Brain microvascular endothelial cell (primary cell): ENCODE measurements at regions not wholly inside any gene's neighbourhood (a gene's known extent, or its start where the extent isn't known, plus 50 kb on each side); places are given as distances from the start of the nearest gene placed in this dataset.

Experiments
- DNase-seq: peaks from one replicate; pipeline ENCODE4 v3.0.0-alpha.2; 2020
- H3K27ac ChIP-seq: fragments of 250-450 bp; sonication (Bioruptor Pico); 2 replicates; pipeline ENCODE4 v1.5.1; 2020; ENCODE audit warnings: mild to moderate bottlenecking, moderate library complexity
- H3K27me3 ChIP-seq: fragments of 250-450 bp; sonication (Bioruptor Pico); replicated peaks from 2 replicates; pipeline ENCODE4 v1.5.1; 2020; ENCODE audit warnings: mild to moderate bottlenecking
- H3K36me3 ChIP-seq: fragments of 250-450 bp; sonication (Bioruptor Pico); replicated peaks from 2 replicates; pipeline ENCODE4 v1.5.1; 2020; ENCODE audit warnings: mild to moderate bottlenecking
- H3K4me3 ChIP-seq: 2 replicates; pipeline ENCODE4 v1.5.1; 2011; ENCODE audit warnings: low read depth, mild to moderate bottlenecking, control low read depth, low read length, moderate library complexity
- in situ Hi-C: cut with HindIII; loops from 2 replicates; pipeline ENCODE4 v1.10.0; 2017; ENCODE audit warnings: low sequenced_read_pairs, low pct_ligation_motif_present
- TF ChIP-seq, protein P1 (sequence below): IDR thresholded peaks from 2 replicates; pipeline ENCODE4 v1.5.1; 2011; ENCODE audit warnings: low read depth, mild to moderate bottlenecking, moderate library complexity, low read length, control low read depth, inconsistent platforms; ENCODE audit errors: missing control alignments

DNA sequence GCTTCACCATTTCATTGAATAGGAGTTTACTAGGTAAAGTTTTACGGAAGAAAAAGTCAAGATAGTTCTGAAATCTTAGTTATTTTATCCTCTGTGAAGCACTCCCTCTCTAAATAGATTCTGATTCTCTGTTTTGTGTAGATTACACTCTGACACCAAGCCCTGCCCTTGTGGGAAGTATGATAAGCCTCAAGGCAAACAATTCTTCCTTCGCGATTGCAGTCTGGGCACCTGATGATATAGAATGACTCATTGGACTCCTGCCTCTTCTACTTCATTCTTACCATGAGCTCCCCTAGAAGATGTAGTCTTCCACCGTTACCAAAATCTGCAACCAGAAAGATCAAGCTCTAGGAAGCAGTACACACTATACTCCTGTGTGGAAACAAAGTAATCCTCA lies 626.9 kb upstream of the PTGER4 start:
- Histone ChIP-seq H3K4me3 (no peak overlapping the region), H3K27ac (no peak overlapping the region), H3K36me3 (no peaks in the 10 kb centered on the region), H3K27me3 (no peaks in the 10 kb centered on the region)
- DNase-seq, result peak; percentile 16
- in situ Hi-C loops, result no loop called here
- TF ChIP-seq, protein P1, sequence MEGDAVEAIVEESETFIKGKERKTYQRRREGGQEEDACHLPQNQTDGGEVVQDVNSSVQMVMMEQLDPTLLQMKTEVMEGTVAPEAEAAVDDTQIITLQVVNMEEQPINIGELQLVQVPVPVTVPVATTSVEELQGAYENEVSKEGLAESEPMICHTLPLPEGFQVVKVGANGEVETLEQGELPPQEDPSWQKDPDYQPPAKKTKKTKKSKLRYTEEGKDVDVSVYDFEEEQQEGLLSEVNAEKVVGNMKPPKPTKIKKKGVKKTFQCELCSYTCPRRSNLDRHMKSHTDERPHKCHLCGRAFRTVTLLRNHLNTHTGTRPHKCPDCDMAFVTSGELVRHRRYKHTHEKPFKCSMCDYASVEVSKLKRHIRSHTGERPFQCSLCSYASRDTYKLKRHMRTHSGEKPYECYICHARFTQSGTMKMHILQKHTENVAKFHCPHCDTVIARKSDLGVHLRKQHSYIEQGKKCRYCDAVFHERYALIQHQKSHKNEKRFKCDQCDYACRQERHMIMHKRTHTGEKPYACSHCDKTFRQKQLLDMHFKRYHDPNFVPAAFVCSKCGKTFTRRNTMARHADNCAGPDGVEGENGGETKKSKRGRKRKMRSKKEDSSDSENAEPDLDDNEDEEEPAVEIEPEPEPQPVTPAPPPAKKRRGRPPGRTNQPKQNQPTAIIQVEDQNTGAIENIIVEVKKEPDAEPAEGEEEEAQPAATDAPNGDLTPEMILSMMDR, result no peak

DNA sequence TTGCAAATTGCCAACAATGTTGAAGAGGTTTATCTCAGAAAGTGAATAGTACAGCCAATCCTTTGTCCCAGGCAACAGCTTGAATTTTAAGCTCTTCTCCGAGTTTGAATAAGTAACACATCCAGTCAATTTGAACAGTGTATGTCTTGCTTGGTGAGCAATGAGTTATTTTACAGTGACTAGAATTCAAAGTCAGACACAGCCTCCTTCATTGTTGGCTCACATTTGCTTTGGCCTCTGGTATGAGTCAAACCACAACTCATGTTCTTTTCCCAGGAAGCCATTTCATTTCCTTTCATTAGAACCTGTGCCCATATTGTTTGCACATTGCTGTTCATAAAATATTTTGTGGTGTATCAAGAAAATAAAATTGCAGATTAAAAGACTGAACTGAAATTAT lies 622.0 kb upstream of the DAB2 start:
- DNase-seq, result peak; percentile 70
- Histone ChIP-seq H3K4me3 (no peak overlapping the region), H3K27ac (peak overlapping the region; percentile 37), H3K36me3 (no peaks in the 10 kb centered on the region), H3K27me3 (no peaks in the 10 kb centered on the region)
- TF ChIP-seq, protein P1, result no peak
- in situ Hi-C loops, result no loop called here

DNA sequence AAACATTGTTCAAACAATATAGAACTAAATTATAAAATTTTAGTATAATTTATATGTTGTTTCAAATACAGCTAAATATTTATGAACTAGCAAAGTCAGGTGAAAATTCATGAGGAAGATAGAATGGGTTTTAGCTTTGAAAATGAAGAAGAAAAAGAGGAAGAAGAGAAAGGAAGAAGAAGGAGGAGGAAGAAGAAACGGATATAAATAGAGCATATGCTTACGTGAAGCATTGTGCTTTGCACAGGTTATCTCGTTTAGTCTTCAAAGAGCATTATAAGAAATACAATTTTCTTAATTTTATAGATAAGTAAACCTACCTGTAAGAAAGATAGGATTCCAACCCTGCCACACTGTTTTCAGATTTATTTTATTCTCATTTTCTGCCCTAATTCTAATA lies 620.6 kb upstream of the DAB2 start:
- no peaks in the 10 kb centered on the region for H3K27me3 ChIP-seq
- no peak for DNase-seq
- no peaks in the 10 kb centered on the region for H3K36me3 ChIP-seq
- TF ChIP-seq, protein P1, result no peak
- in situ Hi-C loops, result no loop called here
- no peak overlapping the region for H3K4me3 ChIP-seq
- H3K27ac ChIP-seq, result no peak overlapping the region

DNA sequence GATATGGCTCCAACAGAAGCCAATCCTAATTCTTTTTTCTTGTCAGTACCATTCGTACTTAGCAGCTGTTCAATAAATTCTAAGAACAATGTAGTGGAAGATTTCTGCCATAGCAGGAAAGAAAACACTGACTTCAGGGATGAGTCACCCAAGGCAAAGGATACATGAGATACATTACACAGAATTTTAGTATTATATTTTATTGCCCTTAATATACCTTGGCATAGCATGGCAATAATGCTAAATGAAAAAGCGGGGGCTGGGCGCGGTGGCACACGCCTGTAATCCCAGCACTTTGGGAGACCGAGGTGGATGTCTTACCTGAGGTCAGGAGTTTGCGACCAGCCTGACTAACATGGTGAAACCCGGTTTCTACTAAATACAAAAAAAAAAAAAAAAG lies 619.1 kb upstream of the DAB2 start:
- no peaks in the 10 kb centered on the region for H3K36me3 ChIP-seq
- H3K4me3 ChIP-seq, result no peak overlapping the region
- no peak overlapping the region for H3K27ac ChIP-seq
- TF ChIP-seq, protein P1, result no peak
- peak; percentile 12 for DNase-seq
- H3K27me3 ChIP-seq, result no peaks in the 10 kb centered on the region
- in situ Hi-C loops, result no loop called here

DNA sequence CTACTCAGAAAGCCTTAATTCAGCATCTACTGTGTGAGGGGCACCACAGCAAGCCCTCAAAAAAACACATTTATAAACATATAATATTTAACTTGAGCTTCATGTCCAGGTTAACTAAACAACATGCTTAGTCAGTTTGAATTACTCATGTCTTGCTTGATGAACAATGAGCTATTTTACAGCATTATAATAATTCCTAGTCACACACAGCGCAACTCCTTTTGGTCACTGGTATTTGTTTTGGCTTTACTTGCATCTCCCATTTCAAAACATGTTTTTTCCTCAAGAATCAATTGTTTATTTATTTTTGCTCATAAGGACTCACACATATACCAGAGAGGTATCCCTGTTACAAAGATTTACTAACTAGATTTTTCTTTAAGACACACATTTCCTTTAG lies 616.7 kb upstream of the DAB2 start:
- TF ChIP-seq, protein P1, result no peak
- Histone ChIP-seq H3K4me3 (no peak overlapping the region), H3K27me3 (no peaks in the 10 kb centered on the region), H3K36me3 (no peaks in the 10 kb centered on the region), H3K27ac (no peak overlapping the region)
- in situ Hi-C loops, result no loop called here
- peak; percentile 12 for DNase-seq

DNA sequence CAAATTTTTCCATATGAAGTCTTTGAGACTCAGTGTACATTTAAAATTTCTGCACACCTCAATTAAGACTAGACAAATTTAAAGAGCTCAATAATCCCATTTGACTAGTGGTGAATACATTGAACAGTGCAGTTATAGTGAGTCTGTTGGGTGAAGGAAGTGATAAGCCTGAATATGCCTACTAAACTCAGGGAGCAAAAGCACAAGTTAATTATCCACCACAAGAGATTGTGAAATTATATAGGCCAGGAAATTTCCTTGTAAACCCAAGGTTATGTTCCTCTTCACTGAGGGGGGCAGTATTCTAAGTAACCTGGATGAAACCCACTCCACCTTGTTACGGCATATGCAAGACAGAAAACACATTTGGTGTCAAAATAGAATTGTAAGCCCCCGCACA lies 612.9 kb upstream of the DAB2 start:
- TF ChIP-seq, protein P1, result no peak
- H3K27ac ChIP-seq, result no peak overlapping the region
- H3K4me3 ChIP-seq, result no peak overlapping the region
- no peaks in the 10 kb centered on the region for H3K36me3 ChIP-seq
- H3K27me3 ChIP-seq, result no peaks in the 10 kb centered on the region
- DNase-seq, result no peak
- in situ Hi-C loops, result no loop called here
